ENCODE measurements at regions not wholly inside any gene's neighbourhood (a gene's known extent, or its start where the extent isn't known, plus 50 kb on each side); places are given as distances from the start of the nearest gene placed in this dataset.

- no peaks in the 10 kb centered on the region for H3K9me3 ChIP-seq
- peak in 1 of 2 donors; percentile 42 for TF ChIP-seq POLR2AphosphoS5 (IDR thresholded peaks at IDR 0.05)
- TF ChIP-seq POLR2A (IDR thresholded peaks at IDR 0.05; ENCODE audit: low read depth), result no peak
- no peak for TF ChIP-seq EP300 (IDR thresholded peaks at IDR 0.05)
- peak; percentile 80 to 96 (median 88) for TF ChIP-seq CTCF (IDR thresholded peaks at IDR 0.05)
- peaks cover 0 to 18% (median 11%) of the 10 kb centered on the region in 4 donors for H3K4me1 ChIP-seq
- no peaks in the 10 kb centered on the region for H3K36me3 ChIP-seq
- WGBS, result 19% methylated on average over 4 of the region's 4 CpGs
- peaks cover 0 to 3% (median 0%) of the 10 kb centered on the region in 4 donors for H3K27me3 ChIP-seq
- no peak overlapping the region for H3K27ac ChIP-seq (replicated peaks in 1 of 4)
- H3K4me3 ChIP-seq, result no peak overlapping the region
- intact Hi-C loops (cut with DNase I), result loop anchor here (5.0 to 10.0 kb wide), 2 partner anchors 82 to 389 kb away; no protein-coding TSS in a partner anchor
- DNase-seq (ENCODE audit: extremely low spot score), result peak; percentile 92
These were observed 90.6 kb upstream of the PROK2 start for GRCh38 chr3:71875461-71875947.

DNA sequence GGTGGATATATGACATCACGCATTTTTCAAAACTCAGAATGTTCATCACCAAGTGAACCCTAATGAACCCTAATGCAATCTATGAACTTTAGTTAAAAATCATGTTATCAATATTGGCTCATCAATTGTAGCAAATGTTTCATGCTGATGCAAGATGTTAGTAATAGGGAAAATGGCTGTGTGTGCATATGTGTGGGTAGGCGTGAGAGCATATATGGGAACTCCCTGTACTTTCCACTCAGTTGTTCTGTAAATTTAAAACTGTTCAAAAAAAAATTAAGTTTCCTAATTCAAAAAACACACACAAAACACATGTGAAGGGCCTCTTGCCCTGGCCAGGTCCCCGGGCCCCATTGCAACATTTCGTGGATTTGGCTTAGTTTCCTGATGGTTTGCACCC lies 89.7 kb upstream of the PROK2 start:
- peaks cover 0 to 18% (median 11%) of the 10 kb centered on the region in 4 donors for H3K4me1 ChIP-seq
- no peak overlapping the region for H3K4me3 ChIP-seq
- WGBS, result 84% methylated on average over 4 of the region's 4 CpGs
- DNase-seq (ENCODE audit: extremely low spot score), result no peak
- no peaks in the 10 kb centered on the region for H3K9me3 ChIP-seq
- intact Hi-C loops (cut with DNase I), result loop anchor here (5.0 to 10.0 kb wide), 2 partner anchors 83 to 390 kb away; no protein-coding TSS in a partner anchor
- H3K27me3 ChIP-seq, result peaks cover 0 to 3% (median 0%) of the 10 kb centered on the region in 4 donors
- TF ChIP-seq CTCF (IDR thresholded peaks at IDR 0.05) (no peak), POLR2A (IDR thresholded peaks at IDR 0.05; ENCODE audit: low read depth) (no peak), EP300 (IDR thresholded peaks at IDR 0.05) (no peak), POLR2AphosphoS5 (IDR thresholded peaks at IDR 0.05) (no peak)
- no peak overlapping the region for H3K27ac ChIP-seq (replicated peaks in 1 of 4)
- H3K36me3 ChIP-seq, result no peaks in the 10 kb centered on the region

DNA sequence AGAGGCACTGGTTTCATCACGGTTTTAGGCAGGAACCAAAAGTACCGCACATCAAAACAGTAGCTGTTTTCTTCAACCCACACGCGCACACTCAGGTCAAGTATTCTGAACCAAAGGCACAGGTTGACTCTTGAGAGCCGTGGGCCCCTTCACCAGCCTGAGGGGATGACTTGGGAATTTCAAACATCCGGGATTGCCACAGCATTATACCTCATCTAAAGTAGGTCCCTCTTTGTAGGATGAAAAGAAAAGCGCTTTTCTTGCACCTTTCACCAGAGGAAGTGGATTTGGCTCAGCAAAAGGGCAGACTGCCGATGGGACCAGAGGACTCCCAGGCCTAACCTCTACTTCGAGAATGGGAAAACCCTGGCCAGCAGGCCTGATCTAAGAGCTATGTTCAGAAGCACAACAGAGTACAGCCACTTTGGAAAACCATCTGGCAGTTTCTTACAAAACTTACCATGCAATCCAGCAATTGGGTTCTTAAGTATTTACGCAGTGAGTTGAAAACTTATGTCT lies 88.2 kb upstream of the PROK2 start:
- 84% methylated on average over 10 of the region's 10 CpGs for WGBS
- Histone ChIP-seq H3K27ac (replicated peaks in 1 of 4) (no peak overlapping the region), H3K4me3 (no peak overlapping the region), H3K9me3 (no peaks in the 10 kb centered on the region), H3K4me1 (peaks cover 0 to 18% (median 11%) of the 10 kb centered on the region in 4 donors), H3K36me3 (no peaks in the 10 kb centered on the region), H3K27me3 (peaks cover 0 to 3% (median 0%) of the 10 kb centered on the region in 4 donors)
- TF ChIP-seq POLR2AphosphoS5 (IDR thresholded peaks at IDR 0.05) (no peak), EP300 (IDR thresholded peaks at IDR 0.05) (no peak), POLR2A (IDR thresholded peaks at IDR 0.05; ENCODE audit: low read depth) (no peak), CTCF (IDR thresholded peaks at IDR 0.05) (no peak)
- DNase-seq (ENCODE audit: extremely low spot score), result peak; percentile 37
- intact Hi-C loops (cut with DNase I), result loop anchor here (10.0 kb wide), 1 partner anchor 392 kb away; no protein-coding TSS in a partner anchor

GRCh38 chr3:71872256-71872655 lies 87.3 kb upstream of the PROK2 start:
- Histone ChIP-seq H3K36me3 (no peaks in the 10 kb centered on the region), H3K27me3 (peaks cover 0 to 3% (median 0%) of the 10 kb centered on the region in 4 donors), H3K4me3 (no peak overlapping the region), H3K9me3 (no peaks in the 10 kb centered on the region), H3K4me1 (peaks cover 0 to 18% (median 11%) of the 10 kb centered on the region in 4 donors), H3K27ac (replicated peaks in 1 of 4) (no peak overlapping the region)
- intact Hi-C loops (cut with DNase I), result loop anchor here (10.0 kb wide), 1 partner anchor 393 kb away; no protein-coding TSS in a partner anchor
- DNase-seq (ENCODE audit: extremely low spot score), result no peak
- TF ChIP-seq CTCF (IDR thresholded peaks at IDR 0.05) (no peak), POLR2AphosphoS5 (IDR thresholded peaks at IDR 0.05) (no peak), EP300 (IDR thresholded peaks at IDR 0.05) (no peak), POLR2A (IDR thresholded peaks at IDR 0.05; ENCODE audit: low read depth) (no peak)
- WGBS, result 47% methylated on average over 2 of the region's 2 CpGs

Measured in esophagus muscularis mucosa (tissue), 4 donors.